Right lobe of liver (tissue), 4 donors: ENCODE measurements at regions not wholly inside any gene's neighbourhood (a gene's known extent, or its start where the extent isn't known, plus 50 kb on each side); places are given as distances from the start of the nearest gene placed in this dataset.

Experiments used
- POLR2A ChIP-seq: fragments of 450-650 bp; IDR thresholded peaks from one replicate; pipeline ENCODE4 v1.6.1; 2017; ENCODE audit warnings: antibody characterized with exemption, mild to moderate bottlenecking
- TF ChIP-seq, protein P1 (sequence below), 4 donors: fragments of 200-600 bp in 3 of 4; fragments of 450-650 bp in 1 of 4; IDR thresholded peaks; one replicate each; pipeline versions ENCODE4 v1.5.1 to v1.8.0; 2016 to 2022; ENCODE audit warnings: antibody characterized with exemption in 4 of 4, mild to moderate bottlenecking in 2 of 4
- donor health status: DM: no; HTN: no; CAD: no.
- donor health status: DM: no; HTN: no; CAD: no.
- donor health status: DM: no; HTN: yes; CAD: no.

GRCh38 chr5:129243039-129243438 is 148.5 kb downstream of the ISOC1 start:
- TF ChIP-seq, protein P1, sequence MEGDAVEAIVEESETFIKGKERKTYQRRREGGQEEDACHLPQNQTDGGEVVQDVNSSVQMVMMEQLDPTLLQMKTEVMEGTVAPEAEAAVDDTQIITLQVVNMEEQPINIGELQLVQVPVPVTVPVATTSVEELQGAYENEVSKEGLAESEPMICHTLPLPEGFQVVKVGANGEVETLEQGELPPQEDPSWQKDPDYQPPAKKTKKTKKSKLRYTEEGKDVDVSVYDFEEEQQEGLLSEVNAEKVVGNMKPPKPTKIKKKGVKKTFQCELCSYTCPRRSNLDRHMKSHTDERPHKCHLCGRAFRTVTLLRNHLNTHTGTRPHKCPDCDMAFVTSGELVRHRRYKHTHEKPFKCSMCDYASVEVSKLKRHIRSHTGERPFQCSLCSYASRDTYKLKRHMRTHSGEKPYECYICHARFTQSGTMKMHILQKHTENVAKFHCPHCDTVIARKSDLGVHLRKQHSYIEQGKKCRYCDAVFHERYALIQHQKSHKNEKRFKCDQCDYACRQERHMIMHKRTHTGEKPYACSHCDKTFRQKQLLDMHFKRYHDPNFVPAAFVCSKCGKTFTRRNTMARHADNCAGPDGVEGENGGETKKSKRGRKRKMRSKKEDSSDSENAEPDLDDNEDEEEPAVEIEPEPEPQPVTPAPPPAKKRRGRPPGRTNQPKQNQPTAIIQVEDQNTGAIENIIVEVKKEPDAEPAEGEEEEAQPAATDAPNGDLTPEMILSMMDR (IDR thresholded peaks at IDR 0.05) = no peak
- no peak for TF ChIP-seq POLR2A
